Activated CD8-positive, alpha-beta T cell treated with anti-CD3 and anti-CD28 coated beads, Interleukin-2, amount 10 ng/mL, durations not matched to agents 7 days and 5 days (primary cell): ENCODE measurements at regions not wholly inside any gene's neighbourhood (a gene's known extent, or its start where the extent isn't known, plus 50 kb on each side); places are given as distances from the start of the nearest gene placed in this dataset.

Source experiments
- ATAC-seq: fragments of 150-1000 bp; cut with Tn5 transposase; one replicate; pipeline ENCODE4 v1.10.0; 2021; ENCODE audit warnings: moderate library complexity
- CTCF ChIA-PET: fragments of 350-600 bp; sonication (Branson Sonifier 250); formaldehyde crosslinking; loops from one replicate; lab custom pipeline; 2021; ENCODE audit warnings: antibody characterized with exemption; lab: Charles Lee
- POLR2A ChIA-PET: fragments of 350-600 bp; sonication (Branson Sonifier 250); formaldehyde crosslinking; loops from one replicate; lab custom pipeline; 2021; ENCODE audit warnings: antibody characterized with exemption; lab: Charles Lee
- DNase-seq: peaks from one replicate; pipeline ENCODE4 v3.0.0-alpha.2; 2020
- H3K27ac Mint-ChIP-seq: one replicate; pipeline ENCODE4 v1.8.0; 2021; ENCODE audit warnings: mild to moderate bottlenecking, mixed read lengths
- H3K27me3 Mint-ChIP-seq: one replicate; pipeline ENCODE4 v1.8.0; 2021; ENCODE audit warnings: low read depth, mixed read lengths
- H3K36me3 Mint-ChIP-seq: one replicate; pipeline ENCODE4 v1.8.0; 2021; ENCODE audit warnings: low read depth, mixed read lengths
- H3K4me1 Mint-ChIP-seq: one replicate; pipeline ENCODE4 v1.8.0; 2021; ENCODE audit warnings: low read depth, mixed read lengths
- H3K4me3 Mint-ChIP-seq: one replicate; pipeline ENCODE4 v1.8.0; 2021; ENCODE audit warnings: mild to moderate bottlenecking, mixed read lengths
- H3K9me3 Mint-ChIP-seq: one replicate; pipeline ENCODE4 v1.8.0; 2022; ENCODE audit warnings: mixed read lengths; ENCODE audit not compliant: insufficient read depth

DNA sequence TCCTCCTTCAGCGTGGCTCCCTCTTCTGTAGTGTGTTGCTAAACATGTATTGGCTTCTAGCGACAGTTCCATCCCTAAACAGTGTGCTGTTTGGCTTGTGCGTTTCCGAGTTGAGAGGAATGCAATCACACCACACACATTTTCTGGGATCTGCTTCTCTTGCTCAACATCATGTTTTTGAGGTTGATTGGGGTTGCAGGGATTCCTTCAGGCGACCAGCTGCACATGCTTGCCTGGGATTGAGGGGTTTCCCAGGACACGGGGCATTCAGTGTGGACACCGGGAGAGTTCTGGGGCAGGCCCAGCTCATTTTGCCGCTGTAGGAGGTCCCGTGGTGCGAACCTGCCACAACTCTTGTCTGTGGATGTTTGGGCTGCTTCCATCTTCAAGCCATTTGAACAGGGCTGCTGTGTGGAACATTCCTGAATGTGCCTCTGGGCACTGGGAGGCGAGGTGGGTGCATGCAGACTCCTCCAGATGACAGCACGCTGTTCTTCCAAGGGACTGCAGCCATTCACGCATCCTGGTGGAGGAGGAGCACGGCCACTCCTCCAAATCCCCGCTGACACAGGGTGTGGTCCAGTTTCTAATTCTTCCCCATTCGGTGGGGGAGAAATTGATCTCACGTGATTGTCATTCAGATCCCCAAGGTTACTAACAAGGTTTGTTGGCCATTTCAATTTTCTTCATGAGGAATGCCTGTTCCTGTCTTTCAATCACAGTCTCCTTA is 82.8 kb downstream of the PLXNA1 start:
- Mint-ChIP-seq H3K9me3 (no peaks in the 10 kb centered on the region), H3K27ac (no peak overlapping the region), H3K4me1 (no peaks in the 10 kb centered on the region), H3K27me3 (peaks cover 2% of the 10 kb centered on the region), H3K4me3 (no peak overlapping the region), H3K36me3 (no peaks in the 10 kb centered on the region)
- ATAC-seq (no peak), DNase-seq (no peak)
- POLR2A ChIA-PET: no interaction called here
- CTCF ChIA-PET: no interaction called here

GRCh38 chr3:127066635-127067034 is 83.7 kb downstream of the PLXNA1 start:
- CTCF ChIA-PET: no interaction called here
- Mint-ChIP-seq H3K9me3 (no peaks in the 10 kb centered on the region), H3K4me1 (no peaks in the 10 kb centered on the region), H3K27ac (no peak overlapping the region), H3K27me3 (peaks cover 2% of the 10 kb centered on the region), H3K4me3 (no peak overlapping the region), H3K36me3 (no peaks in the 10 kb centered on the region)
- POLR2A ChIA-PET: no interaction called here
- DNase-seq (no peak), ATAC-seq (no peak)

DNA sequence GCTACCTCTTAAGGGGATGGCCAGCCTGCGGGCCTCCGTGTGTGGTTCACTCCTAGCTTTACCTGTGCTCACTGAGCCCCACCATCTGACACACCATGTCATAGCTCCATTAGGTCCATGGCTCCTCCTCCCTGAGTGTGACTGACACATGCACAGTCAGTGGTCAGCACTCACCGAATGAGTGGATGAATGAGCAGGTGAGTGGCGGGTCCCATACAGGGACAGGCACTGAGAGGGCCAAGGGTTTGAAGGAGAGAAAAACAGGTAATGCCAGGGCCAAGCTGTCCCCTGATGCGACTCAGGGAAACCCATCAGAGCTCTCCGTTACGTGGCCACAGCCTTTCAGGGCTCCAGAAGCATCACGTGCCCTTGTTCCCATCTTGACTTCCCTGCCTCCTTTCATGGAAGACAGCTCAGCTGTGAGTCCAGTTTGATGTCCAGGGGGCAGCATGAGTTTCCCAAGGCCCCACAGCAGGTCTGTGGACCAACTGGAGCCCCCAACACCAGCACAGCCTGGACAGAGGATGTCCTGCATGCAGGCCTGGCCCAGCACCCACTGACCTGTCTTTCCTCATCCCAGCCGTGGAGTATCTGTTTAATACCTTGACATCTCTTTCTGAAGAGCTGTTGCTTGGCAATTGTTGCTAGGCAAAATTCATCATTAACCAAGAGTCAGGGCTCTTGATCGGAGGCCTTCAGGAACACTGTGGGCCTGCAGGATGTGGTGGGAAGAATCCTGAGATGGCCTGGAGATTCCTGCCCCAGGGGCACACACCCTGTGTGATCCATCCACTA is 84.4 kb downstream of the PLXNA1 start:
- Mint-ChIP-seq H3K4me3 (no peak overlapping the region), H3K9me3 (no peaks in the 10 kb centered on the region), H3K27ac (no peak overlapping the region), H3K27me3 (peaks cover 2% of the 10 kb centered on the region), H3K36me3 (no peaks in the 10 kb centered on the region), H3K4me1 (no peaks in the 10 kb centered on the region)
- CTCF ChIA-PET: no interaction called here
- DNase-seq (no peak), ATAC-seq (no peak)
- POLR2A ChIA-PET: no interaction called here

DNA sequence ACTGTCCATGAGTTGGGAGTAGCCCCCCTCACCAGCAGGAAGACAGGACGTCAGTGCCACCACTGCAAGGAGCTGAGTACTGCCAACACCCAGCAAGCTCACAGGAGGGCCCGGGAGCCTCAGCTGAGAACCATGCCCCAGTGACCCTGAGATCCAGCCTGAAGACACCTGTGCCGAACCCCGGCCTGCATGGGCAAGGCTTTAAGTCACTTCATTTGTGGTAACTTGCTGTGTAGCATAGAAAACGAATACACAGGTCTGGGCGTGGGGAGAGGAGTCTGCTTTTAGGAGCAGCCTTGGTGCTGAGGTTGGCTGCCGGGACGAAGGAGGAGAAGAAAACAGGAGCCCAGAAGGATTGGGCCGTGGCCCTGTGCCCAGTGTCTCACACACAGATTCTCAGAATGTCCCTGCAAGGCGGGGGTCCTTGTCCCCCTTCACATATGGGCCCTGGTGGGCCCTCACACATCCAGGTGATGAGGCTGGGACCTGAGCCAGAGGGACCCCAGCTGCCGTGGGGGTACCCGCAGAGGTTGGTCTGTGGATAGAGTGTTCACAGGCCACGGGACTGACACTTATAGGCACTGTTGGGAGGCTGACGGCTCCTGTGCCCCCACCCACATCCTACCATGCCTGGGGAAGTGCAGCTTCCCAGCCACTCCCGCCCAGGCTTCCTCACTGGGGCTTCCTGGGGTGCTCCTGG is 85.3 kb downstream of the PLXNA1 start:
- Mint-ChIP-seq H3K36me3 (no peaks in the 10 kb centered on the region), H3K9me3 (no peaks in the 10 kb centered on the region), H3K27me3 (no peaks in the 10 kb centered on the region), H3K27ac (no peak overlapping the region), H3K4me1 (no peaks in the 10 kb centered on the region), H3K4me3 (no peak overlapping the region)
- ChIA-PET POLR2A (no interaction called here), CTCF (no interaction called here)
- DNase-seq (no peak), ATAC-seq (no peak)

GRCh38 chr3:127068871-127069270 is 86.0 kb downstream of the PLXNA1 start:
- ATAC-seq: no peak
- POLR2A ChIA-PET: no interaction called here
- Mint-ChIP-seq H3K4me1 (no peaks in the 10 kb centered on the region), H3K4me3 (no peak overlapping the region), H3K27ac (no peak overlapping the region), H3K9me3 (no peaks in the 10 kb centered on the region), H3K36me3 (no peaks in the 10 kb centered on the region), H3K27me3 (no peaks in the 10 kb centered on the region)
- no peak for DNase-seq
- CTCF ChIA-PET: no interaction called here

DNA sequence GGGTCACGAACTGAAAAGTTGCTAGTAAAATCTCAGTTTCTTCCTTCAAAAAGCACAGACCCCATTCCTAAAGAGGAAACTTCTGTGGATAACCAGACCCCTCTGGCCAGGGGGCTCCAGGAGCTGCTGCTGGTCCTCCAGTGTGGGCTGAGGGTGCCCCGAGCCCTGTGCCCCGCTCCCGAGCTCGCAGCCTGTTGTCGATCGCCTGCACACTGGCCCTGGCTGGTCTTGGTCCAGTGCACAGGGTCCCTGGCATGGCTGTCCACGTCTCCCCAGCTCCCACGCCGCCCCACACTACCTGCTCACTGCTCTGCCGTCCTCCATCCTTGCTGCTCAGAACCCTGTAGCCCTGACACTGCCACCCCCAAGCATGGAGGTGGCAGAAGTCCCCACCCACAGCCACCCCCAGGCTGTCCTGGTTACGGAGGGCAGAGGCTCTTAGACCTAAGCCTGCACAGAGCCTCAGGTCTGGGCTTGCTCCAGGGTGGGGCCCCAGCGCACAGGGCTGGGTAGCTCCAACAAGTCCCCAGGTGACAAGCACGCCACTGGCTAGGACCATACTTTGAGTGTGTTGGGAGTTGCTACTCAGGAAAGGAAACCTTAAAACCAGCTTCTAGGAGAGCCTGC is 87.0 kb downstream of the PLXNA1 start:
- Mint-ChIP-seq H3K36me3 (no peaks in the 10 kb centered on the region), H3K9me3 (no peaks in the 10 kb centered on the region), H3K4me1 (peaks cover 2% of the 10 kb centered on the region), H3K4me3 (no peak overlapping the region), H3K27ac (no peak overlapping the region), H3K27me3 (no peaks in the 10 kb centered on the region)
- DNase-seq (no peak), ATAC-seq (no peak)
- ChIA-PET CTCF (no interaction called here), POLR2A (no interaction called here)

GRCh38 chr3:127070776-127071175 is 87.9 kb downstream of the PLXNA1 start:
- Mint-ChIP-seq H3K4me1 (peaks cover 10% of the 10 kb centered on the region), H3K4me3 (no peak overlapping the region), H3K27me3 (no peaks in the 10 kb centered on the region), H3K36me3 (no peaks in the 10 kb centered on the region), H3K9me3 (no peaks in the 10 kb centered on the region), H3K27ac (no peak overlapping the region)
- ATAC-seq (no peak), DNase-seq (no peak)
- ChIA-PET POLR2A (no interaction called here), CTCF (no interaction called here)

GRCh38 chr3:127071597-127072001 is 88.7 kb downstream of the PLXNA1 start:
- Mint-ChIP-seq H3K9me3 (no peaks in the 10 kb centered on the region), H3K4me3 (no peak overlapping the region), H3K27me3 (no peaks in the 10 kb centered on the region), H3K4me1 (peaks cover 10% of the 10 kb centered on the region), H3K27ac (no peak overlapping the region), H3K36me3 (no peaks in the 10 kb centered on the region)
- ChIA-PET CTCF (interaction anchor here (0.6 kb wide), 1 partner anchor 412 kb away, joined by 3 read pairs; no protein-coding TSS in a partner anchor), POLR2A (no interaction called here)
- DNase-seq (no peak), ATAC-seq (no peak)

- Mint-ChIP-seq H3K27ac (no peak overlapping the region), H3K4me1 (peaks cover 10% of the 10 kb centered on the region)
- POLR2A ChIA-PET: no interaction called here
Measured at GRCh38 chr3:127072221-127072771, 89.4 kb downstream of the PLXNA1 start.

GRCh38 chr3:127072971-127073783 is 90.3 kb downstream of the PLXNA1 start:
- ATAC-seq (no peak), DNase-seq (no peak)
- H3K27me3 Mint-ChIP-seq: no peaks in the 10 kb centered on the region
- POLR2A ChIA-PET: no interaction called here
- no peaks in the 10 kb centered on the region for H3K36me3 Mint-ChIP-seq
- H3K27ac Mint-ChIP-seq: no peak overlapping the region
- H3K9me3 Mint-ChIP-seq: no peaks in the 10 kb centered on the region
- H3K4me3 Mint-ChIP-seq: no peak overlapping the region
- H3K4me1 Mint-ChIP-seq: peaks cover 10% of the 10 kb centered on the region
- CTCF ChIA-PET: no interaction called here

More at GRCh38 chr3:127072221-127072771, 89.4 kb downstream of the PLXNA1 start:
- CTCF ChIA-PET: interaction anchor here (0.6 kb wide), 1 partner anchor 411 kb away, joined by 3 read pairs; no protein-coding TSS in a partner anchor
- Mint-ChIP-seq H3K36me3 (no peaks in the 10 kb centered on the region), H3K27me3 (no peaks in the 10 kb centered on the region), H3K4me3 (no peak overlapping the region), H3K9me3 (no peaks in the 10 kb centered on the region)
- DNase-seq (no peak), ATAC-seq (no peak)
